C4-2B (cell line): ENCODE measurements at regions not wholly inside any gene's neighbourhood (a gene's known extent, or its start where the extent isn't known, plus 50 kb on each side); places are given as distances from the start of the nearest gene placed in this dataset.

Experiments
- CTCF ChIP-seq: fragments of 450-650 bp; conservative IDR thresholded peaks from 2 replicates; pipeline ENCODE4 v1.5.1; 2017; ENCODE audit warnings: mild to moderate bottlenecking
- ZFX ChIP-seq: fragments of 450-650 bp; IDR thresholded peaks from 2 replicates; pipeline ENCODE4 v1.6.1; 2017

- TF ChIP-seq CTCF: no peak
- no peak for TF ChIP-seq ZFX
These were observed 86.1 kb upstream of the SALL1 start for GRCh38 chr16:51237207-51237606.
